ENCODE measurements at regions not wholly inside any gene's neighbourhood (a gene's known extent, or its start where the extent isn't known, plus 50 kb on each side); places are given as distances from the start of the nearest gene placed in this dataset.

DNA sequence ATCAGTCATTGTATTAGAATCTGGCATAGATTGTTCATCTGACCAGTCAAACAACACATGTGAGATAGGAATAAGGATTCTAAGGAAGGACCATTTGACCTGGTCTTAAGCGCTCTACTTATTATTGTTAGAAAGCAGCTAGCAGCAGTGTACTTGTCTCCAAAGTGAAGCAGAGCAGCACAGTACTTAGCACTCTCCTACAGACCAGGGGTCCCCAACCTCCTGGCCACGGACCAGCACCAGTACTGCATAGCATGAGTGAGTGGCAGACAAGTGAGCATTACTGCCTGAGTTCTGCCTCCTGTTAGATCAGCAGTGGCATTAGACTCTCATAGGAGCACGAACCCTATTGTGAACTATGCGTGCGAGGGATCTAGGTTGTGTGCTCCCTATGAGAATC, 135.9 kb upstream of the SPRY1 start:
- TF ChIP-seq ZNF384 (IDR thresholded peaks at IDR 0.05) (no peak), FOXA1 (IDR thresholded peaks at IDR 0.05) (no peak), BHLHE40 (IDR thresholded peaks at IDR 0.05; ENCODE audit: borderline replicate concordance) (no peak)

All from HEK293T (cell line).